Erythroblast (primary cell): ENCODE measurements at regions not wholly inside any gene's neighbourhood (a gene's known extent, or its start where the extent isn't known, plus 50 kb on each side); places are given as distances from the start of the nearest gene placed in this dataset.
A peak's percentile ranks its signal among the peaks of the same experiment; 100 is the strongest.
"Not testable (repeated sequence)": the region's sequence is repeated elsewhere in the genome, so short reads cannot be mapped to it uniquely, and the experiment has no call there.

Experiments
- DNase-seq, 2 experiments: peaks; one replicate each; lab custom pipeline; 2025; lab: John Stamatoyannopoulos, UW
- GATA1 ChIP-seq: IDR thresholded peaks from 2 replicates; pipeline ENCODE4 v1.6.1; 2011; ENCODE audit warnings: low read depth, mild to moderate bottlenecking, control low read depth, low read length, moderate library complexity
- POLR2A ChIP-seq: IDR thresholded peaks from 2 replicates; pipeline ENCODE4 v1.6.1; 2011; ENCODE audit warnings: mild to moderate bottlenecking, low read length

- peak; percentile 58 to 60 for DNase-seq
- TF ChIP-seq GATA1 (no peak), POLR2A (no peak)
Measured at GRCh38 chr15:38002883-38003477, 68.5 kb downstream of the TMCO5A start.

GRCh38 chr15:38004218-38004861 lies 69.9 kb downstream of the TMCO5A start:
- TF ChIP-seq POLR2A (no peak), GATA1 (no peak)
- DNase-seq = no peak

DNA sequence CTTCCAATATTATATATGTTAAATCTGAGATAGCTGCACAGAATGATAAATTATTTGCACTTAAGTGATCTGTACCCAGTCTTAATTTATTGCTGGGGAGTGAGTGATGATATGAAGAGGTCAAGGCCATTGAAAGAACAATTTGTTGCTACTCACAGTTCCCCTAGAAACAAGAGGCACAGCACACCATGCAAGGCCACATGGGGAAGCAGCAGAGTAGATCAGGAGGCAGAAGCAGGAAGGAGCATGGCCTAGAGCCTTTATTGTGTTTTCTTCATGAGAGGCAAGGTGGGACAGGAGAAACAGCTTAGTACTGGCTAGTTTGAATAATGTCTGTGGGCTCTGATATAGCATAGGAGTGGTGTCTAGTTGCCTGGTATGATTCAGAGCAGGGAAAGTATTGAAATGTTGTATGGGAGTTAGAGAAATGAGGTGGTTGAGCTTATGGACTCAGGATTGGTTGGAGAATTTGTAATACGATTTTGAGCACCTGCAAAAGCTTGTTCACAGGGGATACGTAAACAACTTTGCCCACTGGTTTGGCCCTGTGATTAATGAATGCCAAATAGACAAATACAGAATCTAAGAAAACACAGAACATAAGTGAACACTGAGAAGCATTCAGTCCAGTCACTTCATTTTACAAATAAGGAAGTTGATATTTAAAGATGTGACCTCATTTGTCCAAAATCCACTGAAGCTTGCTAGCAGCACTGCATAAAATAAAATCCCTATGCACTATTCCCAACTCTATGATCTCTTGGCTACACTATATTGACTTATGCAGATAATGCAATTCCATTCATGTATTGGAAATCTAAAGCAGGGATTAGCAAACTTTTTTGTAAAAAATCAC lies 71.7 kb downstream of the TMCO5A start:
- no peak for DNase-seq
- TF ChIP-seq GATA1 (no peak), POLR2A (no peak)

GRCh38 chr15:38010395-38010794 lies 76.0 kb downstream of the TMCO5A start:
- DNase-seq = no peak
- TF ChIP-seq GATA1 (no peak), POLR2A (no peak)

DNA sequence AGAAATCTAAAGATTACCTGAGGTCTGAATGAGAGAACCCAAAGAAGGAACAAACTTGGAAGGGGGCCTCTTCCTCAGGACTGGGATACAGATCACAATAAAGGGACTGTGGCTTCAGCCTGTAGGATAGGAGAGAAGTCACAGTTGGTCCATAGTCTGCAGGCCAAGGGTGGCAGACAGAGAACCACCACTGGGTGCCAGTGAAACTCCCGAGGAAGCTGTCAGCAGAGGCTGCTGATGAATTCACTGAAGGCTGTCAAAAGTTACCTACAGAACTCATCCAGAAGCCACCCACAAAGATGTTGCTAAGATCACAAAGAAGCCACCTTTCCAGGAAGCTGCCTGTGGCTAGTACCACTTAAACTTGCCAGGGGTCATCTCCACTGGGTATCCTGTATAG lies 78.5 kb downstream of the TMCO5A start:
- TF ChIP-seq GATA1 (no peak), POLR2A (no peak)
- DNase-seq = no peak

DNA sequence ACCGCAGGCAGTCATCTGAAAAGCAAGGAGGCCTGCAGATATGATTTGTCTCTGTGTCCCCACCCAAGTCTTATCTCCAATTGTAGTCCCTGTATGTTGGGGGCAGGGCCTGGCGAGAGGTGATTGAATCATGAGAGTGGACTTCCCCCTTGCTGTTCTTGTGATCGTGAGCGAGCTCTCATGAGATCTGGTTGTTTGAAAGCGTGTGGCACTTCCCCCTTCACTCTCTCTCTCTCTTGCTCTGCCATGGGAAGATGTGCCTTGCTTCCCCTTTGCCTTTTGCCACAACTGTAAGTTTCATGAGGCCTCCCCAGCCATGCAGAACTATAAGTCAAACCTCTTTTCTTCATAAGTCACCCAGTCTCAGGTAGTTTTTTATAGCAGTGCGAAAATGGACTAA lies 83.3 kb downstream of the TMCO5A start:
- TF ChIP-seq POLR2A = no peak
- no peak for TF ChIP-seq GATA1
- DNase-seq = peak; percentile 1 to 30

GRCh38 chr15:38019066-38019465 lies 84.6 kb downstream of the TMCO5A start:
- DNase-seq = no peak
- TF ChIP-seq GATA1 = no peak
- no peak for TF ChIP-seq POLR2A

- DNase-seq = no peak
- TF ChIP-seq GATA1 = no peak
- no peak for TF ChIP-seq POLR2A
Measured at GRCh38 chr15:38021259-38021658, 86.8 kb downstream of the TMCO5A start.

GRCh38 chr15:38024293-38025091 lies 90.1 kb downstream of the TMCO5A start:
- no peak for DNase-seq
- TF ChIP-seq POLR2A (no peak), GATA1 (no peak)

GRCh38 chr15:38025656-38026055 lies 91.2 kb downstream of the TMCO5A start:
- DNase-seq = not testable (repeated sequence)

- no peak for TF ChIP-seq GATA1
- no peak for TF ChIP-seq POLR2A
- no peak for DNase-seq
Measured at GRCh38 chr15:38028869-38029268, 94.4 kb downstream of the TMCO5A start.

GRCh38 chr15:38029736-38030135 lies 95.3 kb downstream of the TMCO5A start:
- DNase-seq = no peak
- TF ChIP-seq GATA1 = no peak
- TF ChIP-seq POLR2A = no peak

- TF ChIP-seq GATA1 = no peak
- no peak for TF ChIP-seq POLR2A
- no peak for DNase-seq
Measured at GRCh38 chr15:38030609-38031008, 96.2 kb downstream of the TMCO5A start.
